Osteoblast (primary cell): ENCODE measurements at regions not wholly inside any gene's neighbourhood (a gene's known extent, or its start where the extent isn't known, plus 50 kb on each side); places are given as distances from the start of the nearest gene placed in this dataset.

ENCODE experiments used
- DNase-seq: peaks from one replicate; pipeline ENCODE4 v3.0.0; 2011; ENCODE audit warnings: low spot score, mixed read lengths; ENCODE audit not compliant: insufficient read length; ENCODE audit errors: missing footprints
- H2AFZ ChIP-seq: 2 replicates; pipeline ENCODE4 v1.6.0; 2011; ENCODE audit warnings: mild to moderate bottlenecking, low read length
- H3K27ac ChIP-seq: 2 replicates; pipeline ENCODE4 v1.5.1; 2011; ENCODE audit warnings: mild to moderate bottlenecking, low read depth, low read length, moderate library complexity
- H3K27me3 ChIP-seq: 2 replicates; pipeline ENCODE4 v1.6.0; 2012; ENCODE audit warnings: mild to moderate bottlenecking, control low read depth, inconsistent platforms, low read length, moderate library complexity; ENCODE audit not compliant: insufficient read depth
- H3K36me3 ChIP-seq: 2 replicates; pipeline ENCODE4 v1.5.1; 2011; ENCODE audit warnings: mild to moderate bottlenecking, low read length, control low read depth, moderate library complexity; ENCODE audit not compliant: insufficient read depth
- H3K4me1 ChIP-seq: 2 replicates; pipeline ENCODE4 v1.5.1; 2011; ENCODE audit warnings: mild to moderate bottlenecking, low read length, control low read depth, moderate library complexity; ENCODE audit not compliant: insufficient read depth
- H3K4me2 ChIP-seq: 2 replicates; pipeline ENCODE4 v1.6.0; 2011; ENCODE audit warnings: mild to moderate bottlenecking, low read length; ENCODE audit not compliant: insufficient read depth
- H3K4me3 ChIP-seq: fragments of 200-600 bp; sonication (generic); 3 replicates; pipeline ENCODE4 v1.5.1; 2012; ENCODE audit warnings: mild to moderate bottlenecking, low read length, inconsistent platforms; ENCODE audit not compliant: insufficient read depth
- H3K79me2 ChIP-seq: 2 replicates; pipeline ENCODE4 v1.6.0; 2012; ENCODE audit warnings: mild to moderate bottlenecking, low read length, control low read depth, inconsistent platforms; ENCODE audit not compliant: insufficient read depth
- H3K9me3 ChIP-seq: 2 replicates; pipeline ENCODE4 v1.5.1; 2011; ENCODE audit warnings: low read depth, low read length, control low read depth
- H4K20me1 ChIP-seq: 2 replicates; pipeline ENCODE4 v1.6.0; 2012; ENCODE audit warnings: mild to moderate bottlenecking, low read length, control low read depth; ENCODE audit not compliant: insufficient read depth
- TF ChIP-seq, protein P1 (sequence below): IDR thresholded peaks from 2 replicates; pipeline ENCODE4 v1.5.1; 2011; ENCODE audit warnings: mild to moderate bottlenecking, low read depth, low read length, moderate library complexity; ENCODE audit errors: extremely low read depth

DNA sequence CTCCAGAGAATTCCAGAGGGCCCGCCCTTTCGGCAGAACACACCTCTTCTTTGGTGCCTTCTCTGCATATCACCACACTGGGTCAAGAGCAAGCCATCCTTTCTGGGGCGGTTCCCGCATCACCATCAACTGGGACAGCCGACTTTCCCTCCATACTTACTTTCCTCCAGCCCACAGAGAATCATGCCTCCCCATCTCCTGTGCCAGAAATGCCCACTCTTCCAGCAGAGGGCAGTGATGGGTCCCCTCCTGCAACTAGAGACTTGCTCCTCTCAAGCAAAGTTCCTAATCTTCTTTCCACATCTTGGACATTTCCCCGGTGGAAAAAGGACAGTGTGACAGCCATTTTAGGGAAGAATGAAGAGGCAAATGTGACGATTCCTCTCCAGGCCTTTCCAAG is 157.7 kb downstream of the C11orf91 start:
- DNase-seq: peak; percentile 83
- no peak overlapping the region for H3K4me2 ChIP-seq
- no peaks in the 10 kb centered on the region for H3K36me3 ChIP-seq
- H2AFZ ChIP-seq: no peak overlapping the region
- no peaks in the 10 kb centered on the region for H3K9me3 ChIP-seq
- H3K4me1 ChIP-seq: peaks cover 34% of the 10 kb centered on the region
- no peak overlapping the region for H3K4me3 ChIP-seq
- H3K27ac ChIP-seq: no peak overlapping the region
- H4K20me1 ChIP-seq: no peaks in the 10 kb centered on the region
- TF ChIP-seq, protein P1, sequence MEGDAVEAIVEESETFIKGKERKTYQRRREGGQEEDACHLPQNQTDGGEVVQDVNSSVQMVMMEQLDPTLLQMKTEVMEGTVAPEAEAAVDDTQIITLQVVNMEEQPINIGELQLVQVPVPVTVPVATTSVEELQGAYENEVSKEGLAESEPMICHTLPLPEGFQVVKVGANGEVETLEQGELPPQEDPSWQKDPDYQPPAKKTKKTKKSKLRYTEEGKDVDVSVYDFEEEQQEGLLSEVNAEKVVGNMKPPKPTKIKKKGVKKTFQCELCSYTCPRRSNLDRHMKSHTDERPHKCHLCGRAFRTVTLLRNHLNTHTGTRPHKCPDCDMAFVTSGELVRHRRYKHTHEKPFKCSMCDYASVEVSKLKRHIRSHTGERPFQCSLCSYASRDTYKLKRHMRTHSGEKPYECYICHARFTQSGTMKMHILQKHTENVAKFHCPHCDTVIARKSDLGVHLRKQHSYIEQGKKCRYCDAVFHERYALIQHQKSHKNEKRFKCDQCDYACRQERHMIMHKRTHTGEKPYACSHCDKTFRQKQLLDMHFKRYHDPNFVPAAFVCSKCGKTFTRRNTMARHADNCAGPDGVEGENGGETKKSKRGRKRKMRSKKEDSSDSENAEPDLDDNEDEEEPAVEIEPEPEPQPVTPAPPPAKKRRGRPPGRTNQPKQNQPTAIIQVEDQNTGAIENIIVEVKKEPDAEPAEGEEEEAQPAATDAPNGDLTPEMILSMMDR: peak; percentile 80
- H3K79me2 ChIP-seq: no peaks in the 10 kb centered on the region
- H3K27me3 ChIP-seq: no peaks in the 10 kb centered on the region

DNA sequence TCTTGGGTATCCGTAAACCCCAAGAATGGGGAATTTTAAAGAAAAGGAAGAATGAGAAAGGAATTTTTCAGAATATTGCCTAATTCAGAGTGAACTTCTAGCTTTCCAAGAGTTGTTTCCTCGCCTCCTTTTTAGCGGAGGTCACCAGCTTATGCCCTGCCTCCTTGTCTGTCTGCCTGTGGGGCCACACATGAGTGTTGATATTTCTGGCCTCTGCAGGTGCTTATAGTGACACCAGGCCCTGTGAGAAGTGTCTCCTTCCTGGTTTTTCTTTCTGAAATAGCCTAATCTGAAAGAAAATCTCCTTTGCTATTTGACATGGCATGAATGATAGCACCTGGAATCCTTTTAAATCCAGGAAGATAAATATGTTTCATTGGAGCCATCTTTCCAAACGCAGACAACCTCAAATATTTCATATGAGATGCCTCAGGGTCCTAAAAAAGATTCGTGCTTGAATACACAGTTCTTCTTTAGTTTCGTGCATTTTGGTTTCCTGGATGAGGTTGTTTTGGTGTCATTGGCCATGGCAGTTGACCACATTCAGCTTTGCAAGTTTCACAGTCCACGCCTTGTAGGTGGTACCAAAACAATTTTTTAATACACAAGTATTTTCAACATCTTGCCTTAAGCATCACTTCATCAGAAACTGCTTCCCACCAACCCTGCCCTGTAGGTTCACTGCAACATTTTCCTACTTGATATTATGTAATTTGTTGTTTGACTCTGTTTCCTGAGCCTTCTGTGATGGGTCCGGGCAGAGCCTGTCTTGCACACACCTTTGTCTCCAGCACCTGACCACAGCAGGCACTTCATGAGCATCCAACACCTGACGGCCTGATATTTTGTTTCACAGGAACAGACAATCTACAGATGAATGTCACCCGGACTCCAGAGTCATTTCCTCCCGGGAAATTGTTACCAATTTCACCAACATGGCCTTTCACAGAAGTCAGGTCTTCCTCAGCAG is 159.4 kb downstream of the C11orf91 start:
- Histone ChIP-seq H3K27ac (no peak overlapping the region), H3K4me2 (no peak overlapping the region), H3K9me3 (no peaks in the 10 kb centered on the region), H3K79me2 (peaks cover 3% of the 10 kb centered on the region), H3K4me1 (peaks cover 29% of the 10 kb centered on the region), H2AFZ (no peak overlapping the region), H4K20me1 (no peaks in the 10 kb centered on the region), H3K27me3 (no peaks in the 10 kb centered on the region), H3K36me3 (no peaks in the 10 kb centered on the region), H3K4me3 (no peak overlapping the region)
- no peak for DNase-seq
- TF ChIP-seq, protein P1: no peak

DNA sequence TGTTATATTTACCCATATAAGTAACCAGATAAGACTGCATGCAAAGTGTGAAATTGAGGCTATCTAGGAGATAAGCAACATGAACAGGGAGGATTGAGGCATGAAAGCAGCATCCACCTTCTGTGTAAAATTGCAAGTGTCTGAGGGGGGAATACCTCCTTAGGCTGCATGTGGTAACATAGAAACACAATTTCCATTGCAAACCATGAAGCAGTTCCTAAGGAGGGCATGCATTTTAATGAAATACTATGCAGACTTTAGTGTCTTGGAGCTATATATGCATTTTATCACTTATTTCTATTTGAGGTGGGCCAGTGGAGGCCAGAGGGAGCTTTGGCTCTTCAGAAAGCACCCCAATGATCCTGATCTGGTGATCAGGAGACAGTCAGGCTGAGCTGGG is 160.2 kb downstream of the C11orf91 start:
- H3K27me3 ChIP-seq: no peaks in the 10 kb centered on the region
- H3K79me2 ChIP-seq: peaks cover 3% of the 10 kb centered on the region
- H3K4me3 ChIP-seq: no peak overlapping the region
- no peaks in the 10 kb centered on the region for H3K36me3 ChIP-seq
- no peak overlapping the region for H3K27ac ChIP-seq
- no peak for DNase-seq
- TF ChIP-seq, protein P1: no peak
- H4K20me1 ChIP-seq: no peaks in the 10 kb centered on the region
- no peaks in the 10 kb centered on the region for H3K9me3 ChIP-seq
- no peak overlapping the region for H2AFZ ChIP-seq
- peaks cover 22% of the 10 kb centered on the region for H3K4me1 ChIP-seq
- H3K4me2 ChIP-seq: no peak overlapping the region

DNA sequence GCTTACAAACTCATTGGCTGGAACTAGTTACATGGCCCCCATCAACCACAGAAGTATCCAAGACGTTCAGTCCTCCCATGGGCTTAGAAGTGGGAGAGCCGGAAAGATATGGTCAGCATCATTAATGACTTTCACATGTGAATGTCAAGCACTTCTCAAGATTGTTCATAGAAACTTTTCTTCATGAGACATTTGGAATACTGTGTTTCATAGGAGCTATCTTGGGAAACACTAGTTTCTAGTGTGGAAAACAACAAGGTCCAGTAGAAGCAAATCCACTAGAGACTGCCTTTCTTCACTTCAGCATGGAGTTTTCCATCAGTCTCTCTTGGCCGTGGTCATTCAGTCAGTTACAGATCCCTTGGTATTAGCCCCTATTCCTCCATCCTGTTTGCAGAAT is 160.9 kb downstream of the C11orf91 start:
- Histone ChIP-seq H3K9me3 (no peaks in the 10 kb centered on the region), H3K4me2 (no peak overlapping the region), H3K27ac (no peak overlapping the region)

More for the DNA sequence above, 160.9 kb downstream of the C11orf91 start:
- Histone ChIP-seq H3K4me3 (no peak overlapping the region), H4K20me1 (no peaks in the 10 kb centered on the region), H3K79me2 (peaks cover 3% of the 10 kb centered on the region), H3K36me3 (no peaks in the 10 kb centered on the region), H2AFZ (peak overlapping the region; percentile 1), H3K4me1 (peaks cover 19% of the 10 kb centered on the region), H3K27me3 (no peaks in the 10 kb centered on the region)
- TF ChIP-seq, protein P1: no peak
- DNase-seq: no peak
